HepG2 (cell line): ENCODE measurements at regions not wholly inside any gene's neighbourhood (a gene's known extent, or its start where the extent isn't known, plus 50 kb on each side); places are given as distances from the start of the nearest gene placed in this dataset.

ENCODE experiments used
- CEBPB ChIP-seq: IDR thresholded peaks from 2 replicates; pipeline ENCODE4 v1.6.1; 2011; ENCODE audit warnings: low read depth, low read length, improper control_type of control experiment, borderline replicate concordance
- EZH2 ChIP-seq: conservative IDR thresholded peaks from 2 replicates; pipeline ENCODE4 v1.6.1; 2012; ENCODE audit warnings: mild to moderate bottlenecking, low read depth, low read length, moderate library complexity
- GTF2F1 ChIP-seq: fragments of 150-350 bp; IDR thresholded peaks from 2 replicates; pipeline ENCODE4 v1.6.1; 2014; ENCODE audit warnings: low read length
- ZNF468 ChIP-seq: sonication (generic); formaldehyde crosslinking; IDR thresholded peaks from 2 replicates; pipeline ENCODE4 v1.8.0; 2022; ENCODE audit warnings: mild to moderate bottlenecking, moderate library complexity, missing genetic modification reagents
- TF ChIP-seq, protein P1 (sequence below), 2 experiments: fragments of 450-650 bp in 1 of 2; sonication (generic) in 1 of 2; formaldehyde crosslinking in 1 of 2; IDR thresholded peaks; 2 replicates each; pipeline versions ENCODE4 v1.6.1 to v1.8.0; 2016 to 2022; ENCODE audit warnings: antibody characterized with exemption in 1 of 2, mild to moderate bottlenecking in 1 of 2, missing genetic modification reagents in 1 of 2
- TF ChIP-seq, protein P2 (sequence below): sonication (generic); formaldehyde crosslinking; IDR thresholded peaks from 2 replicates; pipeline ENCODE4 v1.5.0; 2020; ENCODE audit warnings: mild to moderate bottlenecking, missing genetic modification reagents, moderate library complexity

DNA sequence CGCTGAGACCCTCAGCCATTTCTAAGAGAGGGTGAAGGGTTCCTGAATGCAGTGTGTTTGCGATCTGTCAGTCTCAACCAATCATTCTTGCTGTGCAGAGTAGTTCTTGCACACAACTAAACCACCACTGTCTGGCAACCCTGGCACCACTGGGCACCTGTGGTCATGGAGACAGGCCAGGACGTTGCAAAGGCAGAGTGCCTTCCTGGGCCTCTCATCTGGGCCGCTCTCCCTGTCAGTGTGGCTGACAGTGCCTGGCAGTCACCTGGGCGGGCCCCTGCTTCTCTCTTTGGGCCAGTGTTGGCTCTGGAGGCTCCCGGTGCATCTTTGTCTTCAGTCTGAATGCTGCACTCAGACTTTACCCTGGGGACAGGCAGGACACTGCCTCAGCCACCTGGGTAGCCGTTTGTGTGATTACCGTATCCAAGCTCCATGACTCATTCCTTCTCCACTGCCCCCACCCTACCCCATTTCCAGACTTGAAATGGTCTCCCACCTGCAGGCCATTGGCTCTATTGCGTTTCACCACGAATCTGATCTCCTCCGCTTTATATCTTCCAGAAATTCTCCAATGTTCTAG, 104.6 kb upstream of the KLF13 start:
- TF ChIP-seq, protein P1, sequence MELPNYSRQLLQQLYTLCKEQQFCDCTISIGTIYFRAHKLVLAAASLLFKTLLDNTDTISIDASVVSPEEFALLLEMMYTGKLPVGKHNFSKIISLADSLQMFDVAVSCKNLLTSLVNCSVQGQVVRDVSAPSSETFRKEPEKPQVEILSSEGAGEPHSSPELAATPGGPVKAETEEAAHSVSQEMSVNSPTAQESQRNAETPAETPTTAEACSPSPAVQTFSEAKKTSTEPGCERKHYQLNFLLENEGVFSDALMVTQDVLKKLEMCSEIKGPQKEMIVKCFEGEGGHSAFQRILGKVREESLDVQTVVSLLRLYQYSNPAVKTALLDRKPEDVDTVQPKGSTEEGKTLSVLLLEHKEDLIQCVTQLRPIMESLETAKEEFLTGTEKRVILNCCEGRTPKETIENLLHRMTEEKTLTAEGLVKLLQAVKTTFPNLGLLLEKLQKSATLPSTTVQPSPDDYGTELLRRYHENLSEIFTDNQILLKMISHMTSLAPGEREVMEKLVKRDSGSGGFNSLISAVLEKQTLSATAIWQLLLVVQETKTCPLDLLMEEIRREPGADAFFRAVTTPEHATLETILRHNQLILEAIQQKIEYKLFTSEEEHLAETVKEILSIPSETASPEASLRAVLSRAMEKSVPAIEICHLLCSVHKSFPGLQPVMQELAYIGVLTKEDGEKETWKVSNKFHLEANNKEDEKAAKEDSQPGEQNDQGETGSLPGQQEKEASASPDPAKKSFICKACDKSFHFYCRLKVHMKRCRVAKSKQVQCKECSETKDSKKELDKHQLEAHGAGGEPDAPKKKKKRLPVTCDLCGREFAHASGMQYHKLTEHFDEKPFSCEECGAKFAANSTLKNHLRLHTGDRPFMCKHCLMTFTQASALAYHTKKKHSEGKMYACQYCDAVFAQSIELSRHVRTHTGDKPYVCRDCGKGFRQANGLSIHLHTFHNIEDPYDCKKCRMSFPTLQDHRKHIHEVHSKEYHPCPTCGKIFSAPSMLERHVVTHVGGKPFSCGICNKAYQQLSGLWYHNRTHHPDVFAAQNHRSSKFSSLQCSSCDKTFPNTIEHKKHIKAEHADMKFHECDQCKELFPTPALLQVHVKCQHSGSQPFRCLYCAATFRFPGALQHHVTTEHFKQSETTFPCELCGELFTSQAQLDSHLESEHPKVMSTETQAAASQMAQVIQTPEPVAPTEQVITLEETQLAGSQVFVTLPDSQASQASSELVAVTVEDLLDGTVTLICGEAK (IDR thresholded peaks at IDR 0.05), result no peak
- TF ChIP-seq, protein P1 (CRISPR knock-in tag; IDR thresholded peaks at IDR 0.05), result no peak
- TF ChIP-seq, protein P2, sequence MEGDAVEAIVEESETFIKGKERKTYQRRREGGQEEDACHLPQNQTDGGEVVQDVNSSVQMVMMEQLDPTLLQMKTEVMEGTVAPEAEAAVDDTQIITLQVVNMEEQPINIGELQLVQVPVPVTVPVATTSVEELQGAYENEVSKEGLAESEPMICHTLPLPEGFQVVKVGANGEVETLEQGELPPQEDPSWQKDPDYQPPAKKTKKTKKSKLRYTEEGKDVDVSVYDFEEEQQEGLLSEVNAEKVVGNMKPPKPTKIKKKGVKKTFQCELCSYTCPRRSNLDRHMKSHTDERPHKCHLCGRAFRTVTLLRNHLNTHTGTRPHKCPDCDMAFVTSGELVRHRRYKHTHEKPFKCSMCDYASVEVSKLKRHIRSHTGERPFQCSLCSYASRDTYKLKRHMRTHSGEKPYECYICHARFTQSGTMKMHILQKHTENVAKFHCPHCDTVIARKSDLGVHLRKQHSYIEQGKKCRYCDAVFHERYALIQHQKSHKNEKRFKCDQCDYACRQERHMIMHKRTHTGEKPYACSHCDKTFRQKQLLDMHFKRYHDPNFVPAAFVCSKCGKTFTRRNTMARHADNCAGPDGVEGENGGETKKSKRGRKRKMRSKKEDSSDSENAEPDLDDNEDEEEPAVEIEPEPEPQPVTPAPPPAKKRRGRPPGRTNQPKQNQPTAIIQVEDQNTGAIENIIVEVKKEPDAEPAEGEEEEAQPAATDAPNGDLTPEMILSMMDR (CRISPR knock-in tag), result no peak
- TF ChIP-seq CEBPB (no peak), EZH2 (no peak), GTF2F1 (no peak), ZNF468 (CRISPR knock-in tag) (no peak)
